ENCODE measurements at regions not wholly inside any gene's neighbourhood (a gene's known extent, or its start where the extent isn't known, plus 50 kb on each side); places are given as distances from the start of the nearest gene placed in this dataset.

DNA sequence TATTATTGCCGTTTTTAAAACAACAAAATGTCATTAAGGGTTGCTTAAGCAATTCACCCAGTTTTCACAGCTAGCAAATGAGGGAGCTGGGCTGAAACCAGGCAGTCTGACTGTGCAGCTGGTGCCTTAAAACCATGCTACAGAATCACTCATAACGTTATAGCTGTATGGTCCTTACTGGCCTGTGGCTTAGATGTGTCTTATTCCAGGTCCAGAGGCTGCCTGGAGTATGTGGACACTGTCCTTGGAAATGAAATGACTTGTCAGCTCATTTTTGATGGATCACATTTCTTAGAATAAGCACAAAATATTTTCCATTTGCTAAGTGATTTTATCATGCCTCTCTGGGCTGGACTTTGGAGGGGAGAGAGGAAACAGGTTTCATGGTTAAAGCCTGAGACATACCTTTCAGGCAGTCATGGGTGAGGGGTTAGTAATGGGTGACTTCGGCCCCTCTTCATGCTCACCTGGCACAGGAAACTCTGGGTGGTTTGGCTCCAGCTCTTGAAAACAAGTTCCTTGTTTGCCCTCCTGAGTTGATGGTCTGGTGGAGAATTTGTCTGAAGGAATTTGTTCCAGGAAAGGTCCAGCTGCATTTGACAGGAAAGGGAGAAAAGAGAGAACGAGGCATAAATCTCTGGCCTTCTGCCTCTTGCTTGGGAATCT is 823.2 kb downstream of the DHX35 start:
- TF ChIP-seq POLR2A (IDR thresholded peaks at IDR 0.05) (no peak), EP300 (IDR thresholded peaks at IDR 0.05) (no peak)
- TF ChIP-seq, protein P1, sequence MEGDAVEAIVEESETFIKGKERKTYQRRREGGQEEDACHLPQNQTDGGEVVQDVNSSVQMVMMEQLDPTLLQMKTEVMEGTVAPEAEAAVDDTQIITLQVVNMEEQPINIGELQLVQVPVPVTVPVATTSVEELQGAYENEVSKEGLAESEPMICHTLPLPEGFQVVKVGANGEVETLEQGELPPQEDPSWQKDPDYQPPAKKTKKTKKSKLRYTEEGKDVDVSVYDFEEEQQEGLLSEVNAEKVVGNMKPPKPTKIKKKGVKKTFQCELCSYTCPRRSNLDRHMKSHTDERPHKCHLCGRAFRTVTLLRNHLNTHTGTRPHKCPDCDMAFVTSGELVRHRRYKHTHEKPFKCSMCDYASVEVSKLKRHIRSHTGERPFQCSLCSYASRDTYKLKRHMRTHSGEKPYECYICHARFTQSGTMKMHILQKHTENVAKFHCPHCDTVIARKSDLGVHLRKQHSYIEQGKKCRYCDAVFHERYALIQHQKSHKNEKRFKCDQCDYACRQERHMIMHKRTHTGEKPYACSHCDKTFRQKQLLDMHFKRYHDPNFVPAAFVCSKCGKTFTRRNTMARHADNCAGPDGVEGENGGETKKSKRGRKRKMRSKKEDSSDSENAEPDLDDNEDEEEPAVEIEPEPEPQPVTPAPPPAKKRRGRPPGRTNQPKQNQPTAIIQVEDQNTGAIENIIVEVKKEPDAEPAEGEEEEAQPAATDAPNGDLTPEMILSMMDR (IDR thresholded peaks at IDR 0.05): no peak

Data from tibial nerve (tissue), 4 donors.